DND-41 (cell line): ENCODE measurements at regions not wholly inside any gene's neighbourhood (a gene's known extent, or its start where the extent isn't known, plus 50 kb on each side); places are given as distances from the start of the nearest gene placed in this dataset.

Experiments used
- ATAC-seq: fragments of 200-7000 bp; cut with Tn5 transposase; 3 replicates; pipeline ENCODE4 v1.9.1; 2021; ENCODE audit warnings: low read depth; ENCODE audit not compliant: insufficient read depth
- DNase-seq: peaks from one replicate; pipeline ENCODE4 v3.0.0-alpha.2; 2020
- H2AFZ ChIP-seq: 2 replicates; pipeline ENCODE4 v1.6.0; 2012; ENCODE audit warnings: low read depth, low read length
- H3K27ac ChIP-seq: 2 replicates; pipeline ENCODE4 v1.5.1; 2012; ENCODE audit warnings: low read length, inconsistent platforms
- H3K27me3 ChIP-seq: fragments of 200-600 bp; sonication (generic); 2 replicates; pipeline ENCODE4 v1.6.0; 2012; ENCODE audit warnings: low read length, mild to moderate bottlenecking, inconsistent platforms; ENCODE audit not compliant: insufficient read depth, poor library complexity
- H3K36me3 ChIP-seq: 2 replicates; pipeline ENCODE4 v1.5.1; 2012; ENCODE audit warnings: low read length, inconsistent platforms; ENCODE audit not compliant: insufficient read depth
- H3K4me1 ChIP-seq: 2 replicates; pipeline ENCODE4 v1.5.1; 2012; ENCODE audit warnings: mild to moderate bottlenecking, low read length; ENCODE audit not compliant: insufficient read depth
- H3K4me2 ChIP-seq: 2 replicates; pipeline ENCODE4 v1.6.0; 2012; ENCODE audit warnings: mild to moderate bottlenecking, moderate library complexity, low read length, inconsistent platforms; ENCODE audit not compliant: insufficient read depth
- H3K4me3 ChIP-seq, 2 experiments: fragments of 200-600 bp in 1 of 2; shearing (Covaris generic) in 1 of 2; 2 replicates each; pipeline ENCODE4 v1.5.1; 2012 to 2016; ENCODE audit warnings: inconsistent platforms in 2 of 2, low read length in 2 of 2, mild to moderate bottlenecking in 2 of 2, low read depth in 1 of 2, moderate library complexity in 1 of 2
- H3K79me2 ChIP-seq: 2 replicates; pipeline ENCODE4 v1.6.0; 2012; ENCODE audit warnings: low read length, inconsistent platforms; ENCODE audit not compliant: insufficient read depth
- H3K9ac ChIP-seq: 2 replicates; pipeline ENCODE4 v1.6.0; 2012; ENCODE audit warnings: low read depth, mild to moderate bottlenecking, inconsistent platforms, low read length, moderate library complexity
- H3K9me3 ChIP-seq: 2 replicates; pipeline ENCODE4 v1.5.1; 2012; ENCODE audit warnings: low read length, moderate library complexity, mild to moderate bottlenecking, inconsistent platforms; ENCODE audit not compliant: insufficient read depth, severe bottlenecking
- H4K20me1 ChIP-seq: 2 replicates; pipeline ENCODE4 v1.6.0; 2012; ENCODE audit warnings: low read length; ENCODE audit not compliant: insufficient read depth
- EZH2 ChIP-seq: IDR thresholded peaks from 3 replicates; pipeline ENCODE4 v1.6.1; 2012; ENCODE audit warnings: borderline replicate concordance, low read depth, mild to moderate bottlenecking, moderate library complexity, low read length, inconsistent platforms; ENCODE audit not compliant: severe bottlenecking
- TF ChIP-seq, protein P1 (sequence below): IDR thresholded peaks from 2 replicates; pipeline ENCODE4 v1.5.1; 2012; ENCODE audit warnings: borderline replicate concordance, low read length, moderate library complexity, mild to moderate bottlenecking; ENCODE audit not compliant: poor library complexity, severe bottlenecking; ENCODE audit errors: extremely low read depth

GRCh38 chr3:31358473-31359070 is 174.2 kb upstream of the STT3B start:
- Histone ChIP-seq H3K4me1 (peaks cover 9% of the 10 kb centered on the region; the same call in 1 of the 2 replicates), H3K9ac (no peak overlapping the region), H4K20me1 (no peaks in the 10 kb centered on the region), H2AFZ (no peak overlapping the region), H3K4me3 (no peak overlapping the region), H3K79me2 (no peaks in the 10 kb centered on the region), H3K36me3 (peaks cover 2% of the 10 kb centered on the region; the same call in 1 of the 2 replicates), H3K27me3 (no peaks in the 10 kb centered on the region), H3K27ac (no peak overlapping the region), H3K9me3 (peaks cover 9% of the 10 kb centered on the region), H3K4me2 (no peak overlapping the region)
- TF ChIP-seq EZH2 = no peak
- TF ChIP-seq, protein P1, sequence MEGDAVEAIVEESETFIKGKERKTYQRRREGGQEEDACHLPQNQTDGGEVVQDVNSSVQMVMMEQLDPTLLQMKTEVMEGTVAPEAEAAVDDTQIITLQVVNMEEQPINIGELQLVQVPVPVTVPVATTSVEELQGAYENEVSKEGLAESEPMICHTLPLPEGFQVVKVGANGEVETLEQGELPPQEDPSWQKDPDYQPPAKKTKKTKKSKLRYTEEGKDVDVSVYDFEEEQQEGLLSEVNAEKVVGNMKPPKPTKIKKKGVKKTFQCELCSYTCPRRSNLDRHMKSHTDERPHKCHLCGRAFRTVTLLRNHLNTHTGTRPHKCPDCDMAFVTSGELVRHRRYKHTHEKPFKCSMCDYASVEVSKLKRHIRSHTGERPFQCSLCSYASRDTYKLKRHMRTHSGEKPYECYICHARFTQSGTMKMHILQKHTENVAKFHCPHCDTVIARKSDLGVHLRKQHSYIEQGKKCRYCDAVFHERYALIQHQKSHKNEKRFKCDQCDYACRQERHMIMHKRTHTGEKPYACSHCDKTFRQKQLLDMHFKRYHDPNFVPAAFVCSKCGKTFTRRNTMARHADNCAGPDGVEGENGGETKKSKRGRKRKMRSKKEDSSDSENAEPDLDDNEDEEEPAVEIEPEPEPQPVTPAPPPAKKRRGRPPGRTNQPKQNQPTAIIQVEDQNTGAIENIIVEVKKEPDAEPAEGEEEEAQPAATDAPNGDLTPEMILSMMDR = no peak
- no peak for ATAC-seq
- DNase-seq = no peak

- no peaks in the 10 kb centered on the region for H3K79me2 ChIP-seq
- DNase-seq = no peak
- no peaks in the 10 kb centered on the region for H3K27me3 ChIP-seq
- H3K9me3 ChIP-seq = peaks cover 3% of the 10 kb centered on the region
- H3K4me1 ChIP-seq = peaks cover 9% of the 10 kb centered on the region; the same call in 1 of the 2 replicates
- H3K4me3 ChIP-seq = no peak overlapping the region
- no peak overlapping the region for H3K4me2 ChIP-seq
- ATAC-seq = peak; percentile 52
- no peaks in the 10 kb centered on the region for H4K20me1 ChIP-seq
- TF ChIP-seq, protein P1 = no peak
- no peak for TF ChIP-seq EZH2
- peaks cover 2% of the 10 kb centered on the region; the same call in 1 of the 2 replicates for H3K36me3 ChIP-seq
- H3K27ac ChIP-seq = no peak overlapping the region
- H2AFZ ChIP-seq = no peak overlapping the region
- no peak overlapping the region for H3K9ac ChIP-seq
Measured at GRCh38 chr3:31361371-31362273, 171.1 kb upstream of the STT3B start.

- Histone ChIP-seq H3K9ac (no peak overlapping the region), H3K27ac (no peak overlapping the region), H3K9me3 (peaks cover 4% of the 10 kb centered on the region), H3K27me3 (no peaks in the 10 kb centered on the region), H4K20me1 (no peaks in the 10 kb centered on the region), H3K79me2 (no peaks in the 10 kb centered on the region), H3K4me1 (peaks cover 9% of the 10 kb centered on the region; the same call in 1 of the 2 replicates), H2AFZ (peak overlapping the region; percentile 24; the same call in 1 of the 2 replicates), H3K4me3 (no peak overlapping the region), H3K36me3 (no peaks in the 10 kb centered on the region), H3K4me2 (no peak overlapping the region)
- no peak for TF ChIP-seq EZH2
- TF ChIP-seq, protein P1 = no peak
- ATAC-seq (no peak), DNase-seq (no peak)
Measured at GRCh38 chr3:31364188-31364587, 168.5 kb upstream of the STT3B start.
